NCI-H1417 (cell line): ENCODE measurements at regions not wholly inside any gene's neighbourhood (a gene's known extent, or its start where the extent isn't known, plus 50 kb on each side); places are given as distances from the start of the nearest gene placed in this dataset.
A peak's percentile ranks its signal among the peaks of the same experiment; 100 is the strongest.

Source experiments
- DNase-seq, 3 experiments: peaks; one replicate each; lab custom pipeline; 2025; lab: John Stamatoyannopoulos, UW

GRCh38 chr15:66945842-66946241, 119.6 kb upstream of the SMAD3 start:
- no peak for DNase-seq

- DNase-seq = peak; percentile 41 to 90 (median 62)
These were observed 118.7 kb upstream of the SMAD3 start for GRCh38 chr15:66946578-66947164.

GRCh38 chr15:66947471-66947870, 117.9 kb upstream of the SMAD3 start:
- no peak for DNase-seq

GRCh38 chr15:66948294-66948693, 117.1 kb upstream of the SMAD3 start:
- DNase-seq = no peak

GRCh38 chr15:66950114-66950513, 115.3 kb upstream of the SMAD3 start:
- DNase-seq = no peak

- DNase-seq = no peak
These were observed 113.7 kb upstream of the SMAD3 start for GRCh38 chr15:66951531-66952320.

- DNase-seq = no peak
These were observed 112.5 kb upstream of the SMAD3 start for GRCh38 chr15:66952756-66953522.

- DNase-seq = no peak
These were observed 111.7 kb upstream of the SMAD3 start for GRCh38 chr15:66953523-66954229.

GRCh38 chr15:66954601-66955000, 110.8 kb upstream of the SMAD3 start:
- DNase-seq = no peak

- no peak for DNase-seq
These were observed 110.3 kb upstream of the SMAD3 start for GRCh38 chr15:66955001-66955516.

DNA sequence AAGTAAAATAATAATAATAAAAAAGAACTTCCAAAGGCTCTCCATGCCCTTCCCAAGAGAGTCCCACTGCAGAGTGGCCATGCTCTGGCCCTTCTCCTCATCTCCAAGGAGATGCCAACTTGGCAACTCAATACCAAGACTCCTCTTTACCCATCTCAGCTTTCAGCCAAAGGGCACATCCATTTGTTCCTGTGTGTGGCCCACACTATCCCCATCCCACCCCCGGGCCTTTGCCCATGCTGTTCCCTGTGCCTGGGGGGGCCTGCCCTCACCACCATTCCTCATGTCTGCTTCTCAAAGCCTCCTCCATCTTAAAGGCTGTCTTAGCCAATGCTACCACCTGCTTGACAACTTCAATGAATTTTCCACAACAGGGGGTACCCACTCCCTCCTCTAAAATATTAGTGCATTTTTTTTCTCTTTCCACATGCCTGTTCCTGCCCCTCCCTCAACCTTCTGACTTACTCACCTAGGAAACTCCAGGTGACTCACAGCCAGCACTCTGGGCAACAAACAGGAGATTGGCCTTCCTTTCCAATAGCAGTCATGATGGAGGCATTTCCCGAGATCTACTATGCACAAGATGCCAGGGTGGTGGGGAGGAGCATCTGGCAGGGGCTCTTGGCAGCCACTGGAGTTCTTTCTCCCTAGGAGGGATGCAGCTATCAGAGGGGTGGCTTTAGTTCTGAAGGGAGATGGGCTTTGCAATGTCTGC, 109.4 kb upstream of the SMAD3 start:
- DNase-seq = no peak

- no peak for DNase-seq
These were observed 108.6 kb upstream of the SMAD3 start for GRCh38 chr15:66956672-66957430.

- no peak for DNase-seq
These were observed 108.0 kb upstream of the SMAD3 start for GRCh38 chr15:66957431-66957720.

DNA sequence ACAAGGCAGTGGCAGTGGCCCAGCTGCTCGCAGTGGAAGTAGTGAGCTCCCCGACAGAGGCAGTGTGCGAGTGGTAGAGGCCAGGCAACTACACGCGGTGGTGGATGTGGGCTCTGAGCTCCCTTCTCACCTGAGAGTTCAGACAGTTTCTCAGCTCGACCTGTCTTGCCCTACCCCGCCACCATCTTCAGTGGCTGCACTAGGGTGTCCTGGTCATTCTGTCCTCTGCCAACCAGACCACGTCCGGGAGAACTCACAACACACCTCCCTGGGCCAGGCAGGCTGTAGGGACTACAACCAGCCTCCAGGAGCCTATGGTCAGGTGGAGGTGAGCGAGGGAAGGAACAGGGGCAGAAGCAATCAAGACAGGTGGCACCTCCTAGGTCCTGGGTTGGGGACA, 106.3 kb upstream of the SMAD3 start:
- DNase-seq = no peak

- no peak for DNase-seq
These were observed 105.5 kb upstream of the SMAD3 start for GRCh38 chr15:66959875-66960274.

GRCh38 chr15:66960519-66960918, 104.9 kb upstream of the SMAD3 start:
- no peak for DNase-seq

GRCh38 chr15:66961407-66961884, 104.0 kb upstream of the SMAD3 start:
- peak in 1 of 3 experiments; percentile 43 for DNase-seq

DNA sequence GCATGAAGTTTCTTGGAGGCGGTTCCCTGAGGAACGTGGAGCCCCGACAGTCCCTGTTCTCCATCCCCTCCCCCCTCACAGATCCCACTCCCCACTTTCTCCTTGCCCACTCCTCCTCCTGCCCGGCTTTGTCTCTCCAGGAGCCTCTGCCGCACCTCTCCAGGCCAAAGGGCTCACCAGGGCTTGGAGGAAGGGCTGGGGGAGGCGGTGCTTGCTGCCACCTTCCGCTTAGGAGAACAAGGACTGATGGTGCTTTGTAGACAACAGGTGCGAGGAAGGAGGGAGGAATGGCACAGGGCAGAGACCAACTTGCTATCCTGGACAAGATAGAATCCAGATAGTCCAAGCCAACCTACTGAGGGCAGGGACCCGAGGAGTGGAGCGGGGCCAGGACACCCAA, 103.5 kb upstream of the SMAD3 start:
- DNase-seq = no peak

- no peak for DNase-seq
These were observed 102.9 kb upstream of the SMAD3 start for GRCh38 chr15:66962522-66962921.

DNA sequence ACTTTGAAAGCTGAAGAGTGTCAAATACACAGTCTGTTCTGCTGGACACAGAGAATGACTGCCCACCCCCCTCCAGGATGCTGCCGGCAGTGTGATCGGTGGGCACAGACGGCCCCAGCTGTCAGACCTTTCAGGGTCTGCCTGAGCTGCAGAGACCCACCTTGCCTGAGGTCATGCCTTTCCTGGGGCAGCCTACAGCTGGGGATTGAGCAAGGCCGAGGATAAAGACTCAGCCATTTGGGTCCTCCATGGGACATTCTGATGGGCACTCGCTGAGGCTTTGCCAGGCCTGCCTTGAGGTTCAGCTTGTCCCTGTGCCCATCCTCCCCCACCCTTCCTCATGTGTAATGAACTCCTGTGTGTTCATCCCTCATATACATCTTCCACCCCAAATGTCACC, 102.3 kb upstream of the SMAD3 start:
- no peak for DNase-seq

DNA sequence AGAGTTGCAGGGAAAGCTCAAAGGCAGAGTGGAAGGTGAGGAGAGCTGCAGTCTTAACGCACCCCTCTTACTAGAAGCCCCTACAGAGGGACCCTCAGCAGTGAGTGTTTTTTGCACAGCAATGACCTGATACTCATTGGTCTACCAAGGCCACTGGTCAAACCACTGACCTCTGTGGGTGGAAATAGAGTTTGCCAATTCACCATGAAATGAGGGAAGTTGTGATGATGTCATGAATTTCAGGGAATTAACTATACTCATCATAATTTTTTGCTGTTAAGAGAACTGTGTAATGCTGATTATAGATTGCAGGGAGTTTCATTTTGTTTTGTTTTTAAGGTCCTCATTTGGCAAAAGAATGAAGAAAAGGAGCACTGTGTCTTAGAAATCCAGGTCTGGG, 101.7 kb upstream of the SMAD3 start:
- no peak for DNase-seq
